HG02759 (cell line): ENCODE measurements at regions not wholly inside any gene's neighbourhood (a gene's known extent, or its start where the extent isn't known, plus 50 kb on each side); places are given as distances from the start of the nearest gene placed in this dataset.

Experiments
- ATAC-seq: cut with Tn5 transposase; IDR thresholded peaks from one replicate; pipeline ENCODE4 v1.9.1; 2021; ENCODE audit warnings: mild to moderate bottlenecking, moderate library complexity; ENCODE audit not compliant: unreplicated experiment

GRCh38 chr9:82604947-82605656, 457.8 kb downstream of the RASEF start:
- ATAC-seq, result no peak

- no peak for ATAC-seq
Observed at GRCh38 chr9:82605657-82606031, 457.3 kb downstream of the RASEF start.

GRCh38 chr9:82606071-82606470, 456.9 kb downstream of the RASEF start:
- ATAC-seq, result no peak

- no peak for ATAC-seq
Observed at GRCh38 chr9:82606492-82607382, 456.2 kb downstream of the RASEF start.

- no peak for ATAC-seq
Observed at GRCh38 chr9:82608487-82608886, 454.5 kb downstream of the RASEF start.

- ATAC-seq, result no peak
Observed at GRCh38 chr9:82612942-82613341, 450.0 kb downstream of the RASEF start.

- ATAC-seq, result no peak
Observed at GRCh38 chr9:82613498-82613897, 449.4 kb downstream of the RASEF start.

- ATAC-seq, result no peak
Observed at GRCh38 chr9:82616545-82616944, 446.4 kb downstream of the RASEF start.

- ATAC-seq, result no peak
Observed at GRCh38 chr9:82621447-82621846, 441.5 kb downstream of the RASEF start.

GRCh38 chr9:82637368-82637767, 425.6 kb downstream of the RASEF start:
- ATAC-seq, result no peak

- ATAC-seq, result no peak
Observed at GRCh38 chr9:82645600-82645999, 417.3 kb downstream of the RASEF start.

- ATAC-seq, result no peak
Observed at GRCh38 chr9:82650368-82650767, 412.6 kb downstream of the RASEF start.

- no peak for ATAC-seq
Observed at GRCh38 chr9:82651474-82651873, 411.5 kb downstream of the RASEF start.

- no peak for ATAC-seq
Observed at GRCh38 chr9:82665324-82665723, 397.6 kb downstream of the RASEF start.

GRCh38 chr9:82668689-82669199, 394.2 kb downstream of the RASEF start:
- ATAC-seq, result no peak

- no peak for ATAC-seq
Observed at GRCh38 chr9:82670000-82670399, 392.9 kb downstream of the RASEF start.

- no peak for ATAC-seq
Observed at GRCh38 chr9:82670726-82671125, 392.2 kb downstream of the RASEF start.

- ATAC-seq, result no peak
Observed at GRCh38 chr9:82673201-82673600, 389.7 kb downstream of the RASEF start.

GRCh38 chr9:82673919-82674318, 389.0 kb downstream of the RASEF start:
- no peak for ATAC-seq

GRCh38 chr9:82675102-82675501, 387.8 kb downstream of the RASEF start:
- ATAC-seq, result no peak

GRCh38 chr9:82675605-82676004, 387.3 kb downstream of the RASEF start:
- no peak for ATAC-seq

GRCh38 chr9:82677086-82677485, 385.9 kb downstream of the RASEF start:
- ATAC-seq, result no peak
